ENCODE measurements at regions not wholly inside any gene's neighbourhood (a gene's known extent, or its start where the extent isn't known, plus 50 kb on each side); places are given as distances from the start of the nearest gene placed in this dataset.

DNA sequence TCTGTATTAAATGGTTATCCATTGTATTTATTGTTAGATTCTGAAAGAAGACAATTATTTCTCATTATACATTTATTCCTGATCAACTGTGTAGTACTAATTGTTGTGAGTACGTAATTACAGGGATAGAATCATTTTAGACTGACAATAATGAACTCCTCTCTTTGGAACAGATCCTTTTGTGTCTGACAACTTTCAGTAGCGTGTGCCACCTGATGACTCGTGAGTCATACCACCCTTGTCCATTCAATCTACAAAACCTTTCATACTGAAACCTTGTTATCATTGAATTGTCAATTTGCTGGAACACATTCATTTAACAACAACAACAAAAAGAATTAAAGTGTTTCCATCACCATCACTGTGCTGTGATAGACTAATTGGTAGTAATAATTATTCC lies 602.7 kb upstream of the PCDH7 start:
- no peaks in the 10 kb centered on the region for H4K20me1 ChIP-seq (ENCODE audit: insufficient read depth)
- ChIA-PET POLR2A (no interaction called here), CTCF (no interaction called here), RAD21 (ENCODE audit: low non-redundant PET in 1 of 2, low total read pairs in 2 of 2, uncharacterized antibody in 2 of 2, unreplicated experiment in 2 of 2) (no interaction called here)
- no peak overlapping the region for H3K4me2 ChIP-seq (ENCODE audit: low read length)
- H2AFZ ChIP-seq (ENCODE audit: low read depth, low read length, poor library complexity, severe bottlenecking) = no peak overlapping the region
- no peaks in the 10 kb centered on the region for H3K9me2 ChIP-seq (ENCODE audit: insufficient read depth)
- H3K4me3 ChIP-seq (replicated peaks in 1 of 2; ENCODE audit: low read depth in 1 of 2, low read length in 2 of 2) = no peak overlapping the region
- H3K79me2 ChIP-seq (ENCODE audit: insufficient read depth, low read length) = no peaks in the 10 kb centered on the region
- intact Hi-C loops (cut with micrococcal nuclease) = no loop called here
- ATAC-seq (no peak), DNase-seq (ENCODE audit: low read depth, low spot score) (no peak)
- H3K4me1 ChIP-seq (ENCODE audit: control insufficient read depth in 1 of 2, insufficient read depth in 2 of 2, low read length in 2 of 2) = no peaks in the 10 kb centered on the region
- no peaks in the 10 kb centered on the region for H3K36me3 ChIP-seq (ENCODE audit: control insufficient read depth in 1 of 2, insufficient read depth in 2 of 2, low read length in 2 of 2)
- H3K9me3 ChIP-seq (ENCODE audit: control insufficient read depth in 1 of 2, insufficient read depth in 1 of 2, low read depth in 1 of 2, low read length in 2 of 2) = no peaks in the 10 kb centered on the region
- H3K27ac ChIP-seq (ENCODE audit: low read depth, low read length) = no peak overlapping the region
- no peak overlapping the region for H3K9ac ChIP-seq (ENCODE audit: low read length)
- TF ChIP-seq EGR1 (IDR thresholded peaks at IDR 0.05; ENCODE audit: low read depth) = no peak
- no TSS peak for BruUV-seq (replicated peaks)
- H3K27me3 ChIP-seq (ENCODE audit: insufficient read depth, low read length) = no peaks in the 10 kb centered on the region

DNA sequence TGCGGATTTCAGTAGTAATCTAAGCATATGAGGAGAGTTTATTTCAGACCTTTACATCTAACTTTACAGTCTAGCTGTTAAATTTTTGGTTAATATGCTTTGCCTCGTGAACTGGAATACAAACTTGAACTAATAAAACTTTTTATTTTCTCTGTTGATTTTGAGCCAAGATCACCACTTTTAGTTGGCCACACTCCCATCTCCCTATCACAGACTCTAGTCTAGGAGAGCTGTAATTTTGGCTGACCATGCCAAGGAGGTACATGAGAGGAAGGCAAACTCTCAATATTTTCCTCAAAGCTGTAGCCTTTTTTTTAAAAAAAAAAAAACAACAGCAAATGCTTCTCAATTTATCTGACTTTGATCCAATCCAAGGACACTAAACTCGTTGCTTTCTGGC lies 597.5 kb upstream of the PCDH7 start:
- H3K27ac ChIP-seq (ENCODE audit: low read depth, low read length) = no peak overlapping the region
- no peaks in the 10 kb centered on the region for H3K9me3 ChIP-seq (ENCODE audit: control insufficient read depth in 1 of 2, insufficient read depth in 1 of 2, low read depth in 1 of 2, low read length in 2 of 2)
- ATAC-seq (no peak), DNase-seq (ENCODE audit: low read depth, low spot score) (no peak)
- no peaks in the 10 kb centered on the region for H3K9me2 ChIP-seq (ENCODE audit: insufficient read depth)
- POLR2A ChIA-PET = no interaction called here
- BruUV-seq (replicated peaks) = no TSS peak
- no peak overlapping the region for H3K4me2 ChIP-seq (ENCODE audit: low read length)
- no peaks in the 10 kb centered on the region for H3K27me3 ChIP-seq (ENCODE audit: insufficient read depth, low read length)
- no peaks in the 10 kb centered on the region for H4K20me1 ChIP-seq (ENCODE audit: insufficient read depth)
- H3K36me3 ChIP-seq (ENCODE audit: control insufficient read depth in 1 of 2, insufficient read depth in 2 of 2, low read length in 2 of 2) = no peaks in the 10 kb centered on the region
- CTCF ChIA-PET = no interaction called here
- intact Hi-C loops (cut with micrococcal nuclease) = no loop called here
- RAD21 ChIA-PET (ENCODE audit: low non-redundant PET in 1 of 2, low total read pairs in 2 of 2, uncharacterized antibody in 2 of 2, unreplicated experiment in 2 of 2) = no interaction called here
- H3K4me1 ChIP-seq (ENCODE audit: control insufficient read depth in 1 of 2, insufficient read depth in 2 of 2, low read length in 2 of 2) = no peaks in the 10 kb centered on the region
- no peaks in the 10 kb centered on the region for H3K79me2 ChIP-seq (ENCODE audit: insufficient read depth, low read length)
- no peak overlapping the region for H2AFZ ChIP-seq (ENCODE audit: low read depth, low read length, poor library complexity, severe bottlenecking)
- H3K4me3 ChIP-seq (replicated peaks in 1 of 2; ENCODE audit: low read depth in 1 of 2, low read length in 2 of 2) = no peak overlapping the region
- H3K9ac ChIP-seq (ENCODE audit: low read length) = no peak overlapping the region
- TF ChIP-seq, protein P1, sequence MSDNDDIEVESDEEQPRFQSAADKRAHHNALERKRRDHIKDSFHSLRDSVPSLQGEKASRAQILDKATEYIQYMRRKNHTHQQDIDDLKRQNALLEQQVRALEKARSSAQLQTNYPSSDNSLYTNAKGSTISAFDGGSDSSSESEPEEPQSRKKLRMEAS (IDR thresholded peaks at IDR 0.05) = no peak
- TF ChIP-seq ZFX (IDR thresholded peaks at IDR 0.05) (no peak), SP1 (IDR thresholded peaks at IDR 0.05; ENCODE audit: low read depth) (no peak), POLR2AphosphoS5 (IDR thresholded peaks at IDR 0.05; ENCODE audit: low read depth, low read length) (no peak), POLR2A (IDR thresholded peaks at IDR 0.05; ENCODE audit: borderline replicate concordance, extremely low read depth, insufficient read depth, insufficient read length) (no peak), SRF (IDR thresholded peaks at IDR 0.05; ENCODE audit: low read depth) (no peak), ELF1 (IDR thresholded peaks at IDR 0.05; ENCODE audit: borderline replicate concordance, low read depth) (no peak), TCF7L2 (IDR thresholded peaks at IDR 0.05; ENCODE audit: borderline replicate concordance, extremely low read depth, insufficient read depth, insufficient read length) (no peak), EZH2phosphoT487 (IDR thresholded peaks at IDR 0.05; ENCODE audit: borderline replicate concordance) (no peak), FOSL1 (IDR thresholded peaks at IDR 0.05; ENCODE audit: low read depth) (no peak), ZNF274 (IDR thresholded peaks at IDR 0.05; ENCODE audit: low read depth, low read length) (no peak)
- TF ChIP-seq, protein P2, sequence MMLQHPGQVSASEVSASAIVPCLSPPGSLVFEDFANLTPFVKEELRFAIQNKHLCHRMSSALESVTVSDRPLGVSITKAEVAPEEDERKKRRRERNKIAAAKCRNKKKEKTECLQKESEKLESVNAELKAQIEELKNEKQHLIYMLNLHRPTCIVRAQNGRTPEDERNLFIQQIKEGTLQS (IDR thresholded peaks at IDR 0.05) = no peak
- TF ChIP-seq, protein P3, sequence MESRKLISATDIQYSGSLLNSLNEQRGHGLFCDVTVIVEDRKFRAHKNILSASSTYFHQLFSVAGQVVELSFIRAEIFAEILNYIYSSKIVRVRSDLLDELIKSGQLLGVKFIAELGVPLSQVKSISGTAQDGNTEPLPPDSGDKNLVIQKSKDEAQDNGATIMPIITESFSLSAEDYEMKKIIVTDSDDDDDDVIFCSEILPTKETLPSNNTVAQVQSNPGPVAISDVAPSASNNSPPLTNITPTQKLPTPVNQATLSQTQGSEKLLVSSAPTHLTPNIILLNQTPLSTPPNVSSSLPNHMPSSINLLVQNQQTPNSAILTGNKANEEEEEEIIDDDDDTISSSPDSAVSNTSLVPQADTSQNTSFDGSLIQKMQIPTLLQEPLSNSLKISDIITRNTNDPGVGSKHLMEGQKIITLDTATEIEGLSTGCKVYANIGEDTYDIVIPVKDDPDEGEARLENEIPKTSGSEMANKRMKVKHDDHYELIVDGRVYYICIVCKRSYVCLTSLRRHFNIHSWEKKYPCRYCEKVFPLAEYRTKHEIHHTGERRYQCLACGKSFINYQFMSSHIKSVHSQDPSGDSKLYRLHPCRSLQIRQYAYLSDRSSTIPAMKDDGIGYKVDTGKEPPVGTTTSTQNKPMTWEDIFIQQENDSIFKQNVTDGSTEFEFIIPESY (IDR thresholded peaks at IDR 0.05; ENCODE audit: extremely low read depth, insufficient replicate concordance, low read length) = no peak
- TF ChIP-seq, protein P4, sequence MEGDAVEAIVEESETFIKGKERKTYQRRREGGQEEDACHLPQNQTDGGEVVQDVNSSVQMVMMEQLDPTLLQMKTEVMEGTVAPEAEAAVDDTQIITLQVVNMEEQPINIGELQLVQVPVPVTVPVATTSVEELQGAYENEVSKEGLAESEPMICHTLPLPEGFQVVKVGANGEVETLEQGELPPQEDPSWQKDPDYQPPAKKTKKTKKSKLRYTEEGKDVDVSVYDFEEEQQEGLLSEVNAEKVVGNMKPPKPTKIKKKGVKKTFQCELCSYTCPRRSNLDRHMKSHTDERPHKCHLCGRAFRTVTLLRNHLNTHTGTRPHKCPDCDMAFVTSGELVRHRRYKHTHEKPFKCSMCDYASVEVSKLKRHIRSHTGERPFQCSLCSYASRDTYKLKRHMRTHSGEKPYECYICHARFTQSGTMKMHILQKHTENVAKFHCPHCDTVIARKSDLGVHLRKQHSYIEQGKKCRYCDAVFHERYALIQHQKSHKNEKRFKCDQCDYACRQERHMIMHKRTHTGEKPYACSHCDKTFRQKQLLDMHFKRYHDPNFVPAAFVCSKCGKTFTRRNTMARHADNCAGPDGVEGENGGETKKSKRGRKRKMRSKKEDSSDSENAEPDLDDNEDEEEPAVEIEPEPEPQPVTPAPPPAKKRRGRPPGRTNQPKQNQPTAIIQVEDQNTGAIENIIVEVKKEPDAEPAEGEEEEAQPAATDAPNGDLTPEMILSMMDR (IDR thresholded peaks at IDR 0.05 in 2 of 3, conservative IDR thresholded peaks at IDR 0.05 in 1 of 3; ENCODE audit: borderline replicate concordance in 1 of 3, insufficient read depth in 1 of 3, low read depth in 2 of 3, low read length in 2 of 3) = no peak

All from HCT116 (cell line).